GM23338 (cell line): ENCODE measurements at regions not wholly inside any gene's neighbourhood (a gene's known extent, or its start where the extent isn't known, plus 50 kb on each side); places are given as distances from the start of the nearest gene placed in this dataset.

Source experiments
- NANOG ChIP-seq: IDR thresholded peaks from 2 replicates; pipeline ENCODE4 v1.6.1; 2016; ENCODE audit warnings: antibody characterized with exemption, borderline replicate concordance
- TF ChIP-seq, protein P1 (sequence below), 2 experiments: fragments of 200-600 bp in 1 of 2; sonication (generic) in 1 of 2; conservative IDR thresholded peaks; 2 replicates each; pipeline versions ENCODE4 v1.5.1 to v1.6.1; 2016 to 2017; ENCODE audit warnings: antibody characterized with exemption in 2 of 2, low read depth in 2 of 2, mild to moderate bottlenecking in 2 of 2, moderate library complexity in 1 of 2

DNA sequence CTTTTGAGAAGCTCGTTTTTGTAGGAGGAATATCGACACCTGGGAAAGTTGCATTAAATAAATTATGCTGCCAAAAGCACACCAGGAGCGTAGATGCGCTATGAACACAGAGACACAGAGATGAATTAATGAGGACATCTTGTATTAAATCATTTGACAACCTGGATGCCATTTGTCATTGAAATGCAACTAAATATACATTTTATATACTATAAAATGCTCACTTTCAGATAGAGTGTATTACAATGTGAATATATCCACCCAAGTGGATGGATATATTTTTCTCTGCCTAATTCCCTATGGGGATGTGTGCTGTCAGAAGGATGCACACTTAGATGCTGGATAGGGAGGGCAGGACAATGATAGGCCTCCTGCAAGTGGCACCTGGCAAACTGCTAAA is 426.2 kb downstream of the RIT2 start:
- TF ChIP-seq NANOG, result no peak
- TF ChIP-seq, protein P1, sequence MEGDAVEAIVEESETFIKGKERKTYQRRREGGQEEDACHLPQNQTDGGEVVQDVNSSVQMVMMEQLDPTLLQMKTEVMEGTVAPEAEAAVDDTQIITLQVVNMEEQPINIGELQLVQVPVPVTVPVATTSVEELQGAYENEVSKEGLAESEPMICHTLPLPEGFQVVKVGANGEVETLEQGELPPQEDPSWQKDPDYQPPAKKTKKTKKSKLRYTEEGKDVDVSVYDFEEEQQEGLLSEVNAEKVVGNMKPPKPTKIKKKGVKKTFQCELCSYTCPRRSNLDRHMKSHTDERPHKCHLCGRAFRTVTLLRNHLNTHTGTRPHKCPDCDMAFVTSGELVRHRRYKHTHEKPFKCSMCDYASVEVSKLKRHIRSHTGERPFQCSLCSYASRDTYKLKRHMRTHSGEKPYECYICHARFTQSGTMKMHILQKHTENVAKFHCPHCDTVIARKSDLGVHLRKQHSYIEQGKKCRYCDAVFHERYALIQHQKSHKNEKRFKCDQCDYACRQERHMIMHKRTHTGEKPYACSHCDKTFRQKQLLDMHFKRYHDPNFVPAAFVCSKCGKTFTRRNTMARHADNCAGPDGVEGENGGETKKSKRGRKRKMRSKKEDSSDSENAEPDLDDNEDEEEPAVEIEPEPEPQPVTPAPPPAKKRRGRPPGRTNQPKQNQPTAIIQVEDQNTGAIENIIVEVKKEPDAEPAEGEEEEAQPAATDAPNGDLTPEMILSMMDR (conservative IDR thresholded peaks at IDR 0.05; ENCODE audit: low read depth in 2 of 2), result no peak
